ENCODE measurements at regions not wholly inside any gene's neighbourhood (a gene's known extent, or its start where the extent isn't known, plus 50 kb on each side); places are given as distances from the start of the nearest gene placed in this dataset.

GRCh38 chr1:209015092-209015491, 568.4 kb upstream of the CAMK1G start:
- no peak overlapping the region for H3K4me3 ChIP-seq (ENCODE audit: low read length)
- H3K9me3 Mint-ChIP-seq = peaks cover 34% of the 10 kb centered on the region
- TF ChIP-seq, protein P1, sequence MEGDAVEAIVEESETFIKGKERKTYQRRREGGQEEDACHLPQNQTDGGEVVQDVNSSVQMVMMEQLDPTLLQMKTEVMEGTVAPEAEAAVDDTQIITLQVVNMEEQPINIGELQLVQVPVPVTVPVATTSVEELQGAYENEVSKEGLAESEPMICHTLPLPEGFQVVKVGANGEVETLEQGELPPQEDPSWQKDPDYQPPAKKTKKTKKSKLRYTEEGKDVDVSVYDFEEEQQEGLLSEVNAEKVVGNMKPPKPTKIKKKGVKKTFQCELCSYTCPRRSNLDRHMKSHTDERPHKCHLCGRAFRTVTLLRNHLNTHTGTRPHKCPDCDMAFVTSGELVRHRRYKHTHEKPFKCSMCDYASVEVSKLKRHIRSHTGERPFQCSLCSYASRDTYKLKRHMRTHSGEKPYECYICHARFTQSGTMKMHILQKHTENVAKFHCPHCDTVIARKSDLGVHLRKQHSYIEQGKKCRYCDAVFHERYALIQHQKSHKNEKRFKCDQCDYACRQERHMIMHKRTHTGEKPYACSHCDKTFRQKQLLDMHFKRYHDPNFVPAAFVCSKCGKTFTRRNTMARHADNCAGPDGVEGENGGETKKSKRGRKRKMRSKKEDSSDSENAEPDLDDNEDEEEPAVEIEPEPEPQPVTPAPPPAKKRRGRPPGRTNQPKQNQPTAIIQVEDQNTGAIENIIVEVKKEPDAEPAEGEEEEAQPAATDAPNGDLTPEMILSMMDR (conservative IDR thresholded peaks at IDR 0.05) = no peak
- H3K4me3 Mint-ChIP-seq = no peak overlapping the region
- H3K27me3 ChIP-seq (ENCODE audit: control insufficient read depth, insufficient read depth, low read length, poor library complexity, severe bottlenecking) = no peaks in the 10 kb centered on the region
- H3K36me3 ChIP-seq (ENCODE audit: control insufficient read depth, insufficient read depth, low read length) = no peaks in the 10 kb centered on the region
- peaks cover 11% of the 10 kb centered on the region for H3K4me1 Mint-ChIP-seq
- peaks cover 2% of the 10 kb centered on the region for H3K36me3 Mint-ChIP-seq (ENCODE audit: low read depth)
- no peak overlapping the region for H3K27ac ChIP-seq (ENCODE audit: low read depth, low read length)
- peaks cover 2% of the 10 kb centered on the region for H3K27me3 Mint-ChIP-seq (ENCODE audit: insufficient read depth)
- no peak overlapping the region for H3K9ac ChIP-seq (ENCODE audit: extremely low read depth, low read length, poor library complexity, severe bottlenecking)
- H3K27ac Mint-ChIP-seq = no peak overlapping the region
- no peak for DNase-seq
- peaks cover 31% of the 10 kb centered on the region for H3K9me3 ChIP-seq (ENCODE audit: control insufficient read depth, low read length)
- no peaks in the 10 kb centered on the region for H3K4me1 ChIP-seq (ENCODE audit: control insufficient read depth, insufficient read depth, low read length)

DNA sequence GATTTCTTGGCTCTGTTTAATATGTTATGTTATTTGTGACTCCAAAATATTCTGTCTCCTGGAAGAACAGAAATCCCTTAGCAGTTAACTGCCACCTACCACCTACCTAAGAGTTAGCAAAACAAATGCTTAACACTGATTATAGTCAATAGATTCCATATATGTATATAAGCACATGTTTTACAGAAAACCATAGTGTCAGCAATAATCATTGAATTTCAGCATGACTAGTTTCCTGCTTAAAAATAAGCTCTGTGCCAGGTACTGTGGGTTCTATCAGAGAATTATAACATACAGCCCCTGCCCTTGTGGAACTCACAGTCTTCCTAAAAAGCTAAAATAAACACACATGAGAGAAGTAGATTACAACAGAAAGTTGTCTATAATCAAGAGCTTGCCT, 561.9 kb upstream of the CAMK1G start:
- Histone ChIP-seq H3K9me3 (ENCODE audit: control insufficient read depth, low read length) (peaks cover 60% of the 10 kb centered on the region), H3K27ac (ENCODE audit: low read depth, low read length) (no peak overlapping the region), H3K27me3 (ENCODE audit: control insufficient read depth, insufficient read depth, low read length, poor library complexity, severe bottlenecking) (no peaks in the 10 kb centered on the region), H3K36me3 (ENCODE audit: control insufficient read depth, insufficient read depth, low read length) (no peaks in the 10 kb centered on the region), H3K4me3 (ENCODE audit: low read length) (no peak overlapping the region), H3K9ac (ENCODE audit: extremely low read depth, low read length, poor library complexity, severe bottlenecking) (no peak overlapping the region), H3K4me1 (ENCODE audit: control insufficient read depth, insufficient read depth, low read length) (no peaks in the 10 kb centered on the region)
- no peaks in the 10 kb centered on the region for H3K4me1 Mint-ChIP-seq
- H3K36me3 Mint-ChIP-seq (ENCODE audit: low read depth) = peaks cover 8% of the 10 kb centered on the region
- H3K9me3 Mint-ChIP-seq = peaks cover 42% of the 10 kb centered on the region
- no peak overlapping the region for H3K27ac Mint-ChIP-seq
- DNase-seq = no peak
- H3K27me3 Mint-ChIP-seq (ENCODE audit: insufficient read depth) = peaks cover 2% of the 10 kb centered on the region
- no peak overlapping the region for H3K4me3 Mint-ChIP-seq
- TF ChIP-seq, protein P1 (conservative IDR thresholded peaks at IDR 0.05) = no peak

DNA sequence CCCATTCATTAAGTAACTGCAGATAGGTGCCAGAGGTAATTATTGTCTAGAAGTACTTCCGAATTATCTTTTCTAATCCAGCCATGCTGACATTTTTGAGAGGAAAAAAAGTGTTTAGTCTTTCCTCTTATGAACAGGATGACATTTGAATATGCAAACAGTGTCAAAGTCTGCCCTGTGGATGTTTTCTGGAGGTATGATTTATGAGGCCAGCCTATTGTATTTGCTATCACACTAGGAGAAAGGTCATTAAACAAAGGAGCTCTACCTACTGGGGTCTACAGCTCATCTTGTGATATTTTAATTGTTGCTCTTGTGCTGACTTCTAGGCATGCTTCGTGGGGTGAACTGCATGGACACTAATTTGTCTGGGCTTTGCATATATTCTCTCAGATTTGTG, 559.7 kb upstream of the CAMK1G start:
- Histone ChIP-seq H3K4me3 (ENCODE audit: low read length) (no peak overlapping the region), H3K4me1 (ENCODE audit: control insufficient read depth, insufficient read depth, low read length) (no peaks in the 10 kb centered on the region), H3K27me3 (ENCODE audit: control insufficient read depth, insufficient read depth, low read length, poor library complexity, severe bottlenecking) (no peaks in the 10 kb centered on the region), H3K9ac (ENCODE audit: extremely low read depth, low read length, poor library complexity, severe bottlenecking) (no peak overlapping the region), H3K36me3 (ENCODE audit: control insufficient read depth, insufficient read depth, low read length) (no peaks in the 10 kb centered on the region), H3K9me3 (ENCODE audit: control insufficient read depth, low read length) (peaks cover 42% of the 10 kb centered on the region), H3K27ac (ENCODE audit: low read depth, low read length) (no peak overlapping the region)
- no peak overlapping the region for H3K27ac Mint-ChIP-seq
- peaks cover 2% of the 10 kb centered on the region for H3K27me3 Mint-ChIP-seq (ENCODE audit: insufficient read depth)
- TF ChIP-seq, protein P1 (conservative IDR thresholded peaks at IDR 0.05) = no peak
- H3K4me1 Mint-ChIP-seq = no peaks in the 10 kb centered on the region
- H3K4me3 Mint-ChIP-seq = no peak overlapping the region
- 80 to 91% methylated on average over 2 of the region's 2 CpGs for WGBS, 2 experiments (ENCODE audit: insufficient coverage in 1 of 2, insufficient read length in 1 of 2)
- H3K36me3 Mint-ChIP-seq (ENCODE audit: low read depth) = peaks cover 8% of the 10 kb centered on the region
- H3K9me3 Mint-ChIP-seq = peaks cover 35% of the 10 kb centered on the region
- DNase-seq = no peak

Data from endodermal cell (in vitro differentiated cells).